ENCODE measurements at regions not wholly inside any gene's neighbourhood (a gene's known extent, or its start where the extent isn't known, plus 50 kb on each side); places are given as distances from the start of the nearest gene placed in this dataset.

- TF ChIP-seq CTCF (IDR thresholded peaks at IDR 0.05; ENCODE audit: poor library complexity, severe bottlenecking), result peak; percentile 78
- TF ChIP-seq EZH2 (IDR thresholded peaks at IDR 0.05; ENCODE audit: borderline replicate concordance, insufficient read depth, low read length, poor library complexity, severe bottlenecking), result no peak
- TF ChIP-seq EP300 (conservative IDR thresholded peaks at IDR 0.05; ENCODE audit: poor library complexity, severe bottlenecking), result no peak
- TF ChIP-seq POLR2AphosphoS5 (IDR thresholded peaks at IDR 0.05), result no peak
Observed at GRCh38 chr12:43282106-43282505, 269.9 kb downstream of the ADAMTS20 start.
